Panc1 (cell line): ENCODE measurements at regions not wholly inside any gene's neighbourhood (a gene's known extent, or its start where the extent isn't known, plus 50 kb on each side); places are given as distances from the start of the nearest gene placed in this dataset.

Experiments used
- CTCF ChIP-seq: fragments of 450-650 bp; IDR thresholded peaks from 2 replicates; pipeline ENCODE4 v1.5.1; 2017; ENCODE audit warnings: mild to moderate bottlenecking
- POLR2AphosphoS5 ChIP-seq: IDR thresholded peaks from 2 replicates; pipeline ENCODE4 v1.6.1; 2012; ENCODE audit warnings: mild to moderate bottlenecking, low read depth, low read length, moderate library complexity
- REST ChIP-seq, 2 experiments: IDR thresholded peaks; 2 replicates each; pipeline ENCODE4 v1.6.1; 2011 to 2012; ENCODE audit warnings: low read depth in 2 of 2, control low read depth in 1 of 2, low read length in 1 of 2, mild to moderate bottlenecking in 1 of 2, moderate library complexity in 1 of 2; ENCODE audit not compliant: insufficient read depth in 1 of 2
- SIN3A ChIP-seq: IDR thresholded peaks from 2 replicates; pipeline ENCODE4 v1.6.1; 2012; ENCODE audit warnings: low read depth, mild to moderate bottlenecking, low read length, moderate library complexity, borderline replicate concordance; ENCODE audit not compliant: insufficient read depth
- TCF7L2 ChIP-seq: IDR thresholded peaks from 2 replicates; pipeline ENCODE4 v1.6.1; 2011; ENCODE audit warnings: mild to moderate bottlenecking, low read depth, low read length, inconsistent platforms

- TF ChIP-seq POLR2AphosphoS5 (no peak), TCF7L2 (no peak), CTCF (no peak), REST (IDR thresholded peaks at IDR 0.05; ENCODE audit: insufficient read depth in 1 of 2, low read depth in 2 of 2, low read length in 1 of 2) (no peak), SIN3A (no peak)
Observed at GRCh38 chr2:184037273-184037672, 561.1 kb upstream of the ZNF804A start.
